GM12878 (cell line): ENCODE measurements at regions not wholly inside any gene's neighbourhood (a gene's known extent, or its start where the extent isn't known, plus 50 kb on each side); places are given as distances from the start of the nearest gene placed in this dataset.

Experiments
- ATAC-seq: fragments of 200-7000 bp; cut with Tn5 transposase; 3 replicates; pipeline ENCODE4 v1.9.1; 2020; ENCODE audit warnings: mild to moderate bottlenecking, moderate library complexity
- BruUV-seq: library from RNA; stranded (reverse); fragments of 400-500 nt; replicated peaks from 2 replicates; lab custom pipeline; 2021; lab: Mats Ljungman, UMichigan
- CTCF ChIA-PET: fragments of 300-600 bp; sonication (Branson Sonifier 250); formaldehyde crosslinking; extraction: SDS; loops from one replicate; lab custom pipeline; 2021; ENCODE audit warnings: inconsistent platforms; lab: Yijun Ruan, JAX
- POLR2A ChIA-PET: fragments of 350-600 bp; formaldehyde crosslinking; extraction: SDS; loops from one replicate; lab custom pipeline; 2021; ENCODE audit warnings: inconsistent platforms; lab: Charles Lee
- RAD21 ChIA-PET: fragments of 300-600 bp; sonication (Branson Sonifier 250); formaldehyde crosslinking; loops from one replicate; lab custom pipeline; 2023; ENCODE audit warnings: antibody characterized with exemption; ENCODE audit not compliant: unreplicated experiment; lab: Charles Lee
- SMC1A ChIA-PET: fragments of 300-600 bp; sonication (Branson Sonifier 250); formaldehyde crosslinking; loops from one replicate; lab custom pipeline; 2023; ENCODE audit not compliant: unreplicated experiment, uncharacterized antibody; lab: Charles Lee
- DNase-seq: peaks from one replicate; pipeline ENCODE4 v3.0.0-alpha.2; 2011; ENCODE audit warnings: low read depth, low spot score
- FAIRE-seq: peaks from 3 replicates; lab custom pipeline; 2011; peaks lifted over from hg19 to GRCh38; lab: Jason Lieb, UNC
- H2AFZ ChIP-seq: 2 replicates; pipeline ENCODE4 v1.6.0; 2011; ENCODE audit warnings: low read depth, low read length, control low read depth; ENCODE audit not compliant: control insufficient read depth
- H3K27ac ChIP-seq: 2 replicates; pipeline ENCODE4 v1.5.1; 2011; ENCODE audit warnings: control low read depth; ENCODE audit not compliant: control insufficient read depth, insufficient read depth
- H3K27me3 ChIP-seq, 2 experiments: replicated peaks in 1 of 2; 2 replicates each; pipeline versions ENCODE4 v1.6.0 to v1.6.1; 2011; ENCODE audit warnings: low read length in 1 of 2; ENCODE audit not compliant: control insufficient read depth in 2 of 2, insufficient read depth in 2 of 2
- H3K36me3 ChIP-seq, 2 experiments: 2 replicates each; pipeline ENCODE4 v1.5.1; 2011; ENCODE audit warnings: low read length in 1 of 2; ENCODE audit not compliant: control insufficient read depth in 2 of 2, insufficient read depth in 2 of 2
- H3K4me1 ChIP-seq: 2 replicates; pipeline ENCODE4 v1.6.1; 2011; ENCODE audit warnings: mild to moderate bottlenecking, low read length, moderate library complexity, mixed read lengths; ENCODE audit not compliant: control insufficient read depth, insufficient read depth
- H3K4me2 ChIP-seq: 2 replicates; pipeline ENCODE4 v1.6.0; 2011; ENCODE audit warnings: control low read depth; ENCODE audit not compliant: control insufficient read depth, insufficient read depth
- H3K4me3 ChIP-seq: fragments of 200-600 bp; sonication (generic); 2 replicates; pipeline ENCODE4 v1.5.1; 2016
- H3K79me2 ChIP-seq: 2 replicates; pipeline ENCODE4 v1.6.0; 2011; ENCODE audit warnings: low read length; ENCODE audit not compliant: control insufficient read depth, insufficient read depth
- H3K9ac ChIP-seq: 2 replicates; pipeline ENCODE4 v1.8.0; 2011; ENCODE audit warnings: low read length, control low read depth, mixed read lengths; ENCODE audit not compliant: control insufficient read depth, insufficient read depth
- H3K9me3 ChIP-seq: replicated peaks from 3 replicates; pipeline ENCODE4 v1.5.1; 2011; ENCODE audit warnings: mild to moderate bottlenecking, low read length; ENCODE audit not compliant: control insufficient read depth, insufficient read depth
- H4K20me1 ChIP-seq: 2 replicates; pipeline ENCODE4 v1.6.0; 2011; ENCODE audit not compliant: control insufficient read depth, insufficient read depth
- CBFB ChIP-seq: IDR thresholded peaks from 2 replicates; pipeline ENCODE4 v1.6.1; 2016; ENCODE audit warnings: antibody characterized with exemption, low read depth
- E4F1 ChIP-seq: fragments of 450-650 bp; IDR thresholded peaks from 2 replicates; pipeline ENCODE4 v1.6.1; 2018; ENCODE audit warnings: borderline replicate concordance, mild to moderate bottlenecking; ENCODE audit not compliant: partially characterized antibody
- IRF4 ChIP-seq: IDR thresholded peaks from 2 replicates; pipeline ENCODE4 v1.6.1; 2011; ENCODE audit warnings: low read depth, low read length
- JUND ChIP-seq: IDR thresholded peaks from 2 replicates; pipeline ENCODE4 v1.6.1; 2012; ENCODE audit warnings: low read depth, mild to moderate bottlenecking, low read length, improper control_type of control experiment, moderate library complexity
- NFYA ChIP-seq: IDR thresholded peaks from 2 replicates; pipeline ENCODE4 v1.6.1; 2011; ENCODE audit warnings: low read depth, mild to moderate bottlenecking, low read length, improper control_type of control experiment, borderline replicate concordance
- NR2C1 ChIP-seq: fragments of 450-650 bp; IDR thresholded peaks from 2 replicates; pipeline ENCODE4 v1.6.1; 2017; ENCODE audit warnings: antibody characterized with exemption, mild to moderate bottlenecking, moderate library complexity
- PAX5 ChIP-seq: IDR thresholded peaks from 2 replicates; pipeline ENCODE4 v1.6.1; 2011; ENCODE audit warnings: low read depth, low read length, borderline replicate concordance
- PKNOX1 ChIP-seq: fragments of 450-650 bp; IDR thresholded peaks from 2 replicates; pipeline ENCODE4 v1.6.1; 2016; ENCODE audit warnings: mild to moderate bottlenecking
- SIN3A ChIP-seq: IDR thresholded peaks from 2 replicates; pipeline ENCODE4 v1.6.1; 2012; ENCODE audit warnings: low read depth, low read length, improper control_type of control experiment
- SIX5 ChIP-seq: IDR thresholded peaks from 2 replicates; pipeline ENCODE4 v1.6.1; 2011; ENCODE audit warnings: mild to moderate bottlenecking, low read depth, low read length, moderate library complexity; ENCODE audit not compliant: severe bottlenecking
- TAF1 ChIP-seq: IDR thresholded peaks from 2 replicates; pipeline ENCODE4 v1.6.1; 2011; ENCODE audit warnings: mild to moderate bottlenecking, low read depth, low read length, borderline replicate concordance
- TCF3 ChIP-seq: IDR thresholded peaks from 2 replicates; pipeline ENCODE4 v1.6.1; 2012; ENCODE audit warnings: low read depth, mild to moderate bottlenecking, low read length, borderline replicate concordance; ENCODE audit not compliant: insufficient read depth
- ZBTB4 ChIP-seq: fragments of 450-650 bp; formaldehyde crosslinking; IDR thresholded peaks from 2 replicates; pipeline ENCODE4 v1.4.0; 2022; ENCODE audit warnings: mild to moderate bottlenecking, moderate library complexity
- ZNF274 ChIP-seq: IDR thresholded peaks from one replicate; pipeline ENCODE4 v1.8.0; 2011; ENCODE audit not compliant: insufficient read length, insufficient read depth
- ZNF622 ChIP-seq: fragments of 450-650 bp; IDR thresholded peaks from 2 replicates; pipeline ENCODE4 v1.6.1; 2017; ENCODE audit warnings: mild to moderate bottlenecking, inconsistent platforms
- WGBS: methylation state at CpG from one replicate; pipeline ENCODE4 v1.1.6; 2016; ENCODE audit warnings: low lambda C conversion rate; ENCODE audit not compliant: insufficient replicate concordance, insufficient coverage; ENCODE audit errors: missing lambda C conversion rate; 5-methylcytosine and 5-hydroxymethylcytosine counted together
- in situ Hi-C: fragments of 300-500 bp; cut with MboI; formaldehyde crosslinking; loops from 9 replicates; pipeline ENCODE4 v1.14.3; 2018; ENCODE audit warnings: mixed read lengths
- intact Hi-C: fragments of 100-400 bp; cut with micrococcal nuclease; formaldehyde crosslinking; loops from one replicate; pipeline ENCODE4 v1.14.2; 2022; ENCODE audit not compliant: unreplicated experiment
- TF ChIP-seq, protein P1 (sequence below): fragments of 450-650 bp; IDR thresholded peaks from 2 replicates; pipeline ENCODE4 v1.6.1; 2017; ENCODE audit warnings: mild to moderate bottlenecking

DNA sequence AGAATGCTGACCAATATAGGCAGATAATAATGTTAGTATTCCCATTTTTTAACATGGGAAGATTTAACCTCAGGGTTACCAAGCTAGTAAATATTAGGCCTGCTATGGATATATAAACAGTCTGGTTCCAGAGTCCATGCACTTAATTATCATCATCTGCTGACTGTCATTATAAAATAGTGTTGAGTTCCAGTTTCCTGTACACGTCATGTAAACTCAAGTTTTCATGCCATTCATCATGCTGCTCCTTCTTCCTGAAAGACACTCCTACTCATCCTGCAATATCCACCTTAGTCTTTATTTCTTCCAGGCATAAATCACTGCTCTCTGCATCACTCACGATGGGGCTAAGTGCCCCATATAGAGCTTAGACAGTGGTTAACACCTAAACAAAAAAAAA lies 420.8 kb upstream of the SPHKAP start (continued):
- TF ChIP-seq, protein P1, sequence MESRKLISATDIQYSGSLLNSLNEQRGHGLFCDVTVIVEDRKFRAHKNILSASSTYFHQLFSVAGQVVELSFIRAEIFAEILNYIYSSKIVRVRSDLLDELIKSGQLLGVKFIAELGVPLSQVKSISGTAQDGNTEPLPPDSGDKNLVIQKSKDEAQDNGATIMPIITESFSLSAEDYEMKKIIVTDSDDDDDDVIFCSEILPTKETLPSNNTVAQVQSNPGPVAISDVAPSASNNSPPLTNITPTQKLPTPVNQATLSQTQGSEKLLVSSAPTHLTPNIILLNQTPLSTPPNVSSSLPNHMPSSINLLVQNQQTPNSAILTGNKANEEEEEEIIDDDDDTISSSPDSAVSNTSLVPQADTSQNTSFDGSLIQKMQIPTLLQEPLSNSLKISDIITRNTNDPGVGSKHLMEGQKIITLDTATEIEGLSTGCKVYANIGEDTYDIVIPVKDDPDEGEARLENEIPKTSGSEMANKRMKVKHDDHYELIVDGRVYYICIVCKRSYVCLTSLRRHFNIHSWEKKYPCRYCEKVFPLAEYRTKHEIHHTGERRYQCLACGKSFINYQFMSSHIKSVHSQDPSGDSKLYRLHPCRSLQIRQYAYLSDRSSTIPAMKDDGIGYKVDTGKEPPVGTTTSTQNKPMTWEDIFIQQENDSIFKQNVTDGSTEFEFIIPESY, result no peak
- TF ChIP-seq E4F1 (no peak), TCF3 (no peak)

- Histone ChIP-seq H3K4me3 (no peak overlapping the region), H3K9me3 (no peaks in the 10 kb centered on the region; the same call in 2 of the 3 replicates), H3K79me2 (no peaks in the 10 kb centered on the region), H3K4me2 (no peak overlapping the region), H3K4me1 (no peaks in the 10 kb centered on the region), H3K9ac (no peak overlapping the region), H3K27me3 (no peaks in the 10 kb centered on the region), H4K20me1 (no peaks in the 10 kb centered on the region), H3K36me3 (no peaks in the 10 kb centered on the region), H2AFZ (no peak overlapping the region), H3K27ac (no peak overlapping the region)
- DNase-seq, result no peak
- in situ Hi-C loops (no loop called here), intact Hi-C loops (no loop called here)
- SMC1A ChIA-PET, result interaction anchor here (0.9 to 2.3 kb wide), 3 partner anchors 10 to 13 kb away, joined by 3 to 6 read pairs (median 4); no protein-coding TSS in a partner anchor
- CTCF ChIA-PET, result no interaction called here
- FAIRE-seq, result no peak
- RAD21 ChIA-PET, result interaction anchor here (0.5 to 1.4 kb wide), 2 partner anchors 10 to 1141 kb away, joined by 3 to 4 read pairs; no protein-coding TSS in a partner anchor
- ATAC-seq, result no peak
- 20% methylated on average over 2 of the region's 2 CpGs for WGBS
- POLR2A ChIA-PET, result no interaction called here
- no TSS peak for BruUV-seq
- TF ChIP-seq ZNF274 (no peak), IRF4 (no peak), PKNOX1 (no peak), TAF1 (no peak), PAX5 (no peak), SIX5 (no peak), ZBTB4 (no peak), CBFB (no peak), NFYA (no peak), ZNF622 (no peak), SIN3A (no peak), JUND (no peak), NR2C1 (no peak)
These were observed 418.8 kb upstream of the SPHKAP start for GRCh38 chr2:228600265-228600664.
